NOMO-1 treated with dmso at 0.1 percent for 144 hours (cell line): ENCODE measurements at regions not wholly inside any gene's neighbourhood (a gene's known extent, or its start where the extent isn't known, plus 50 kb on each side); places are given as distances from the start of the nearest gene placed in this dataset.
"Not testable (repeated sequence)": the region's sequence is repeated elsewhere in the genome, so short reads cannot be mapped to it uniquely, and the experiment has no call there.

Source experiments
- DNase-seq: peaks from one replicate; lab custom pipeline; 2025; ENCODE audit not compliant: unreplicated experiment; lab: John Stamatoyannopoulos, UW

- no peak for DNase-seq
Observed at GRCh38 chr9:16267281-16268066, 603.0 kb downstream of the BNC2 start.

- no peak for DNase-seq
Observed at GRCh38 chr9:16268067-16268881, 602.2 kb downstream of the BNC2 start.

GRCh38 chr9:16271967-16272366 is 598.5 kb downstream of the BNC2 start:
- no peak for DNase-seq

GRCh38 chr9:16272776-16273175 is 597.7 kb downstream of the BNC2 start:
- DNase-seq, result no peak

GRCh38 chr9:16275795-16276624 is 594.5 kb downstream of the BNC2 start:
- no peak for DNase-seq

- no peak for DNase-seq
Observed at GRCh38 chr9:16276866-16277265, 593.6 kb downstream of the BNC2 start.

- no peak for DNase-seq
Observed at GRCh38 chr9:16277471-16277960, 593.0 kb downstream of the BNC2 start.

- DNase-seq, result no peak
Observed at GRCh38 chr9:16278326-16278999, 592.0 kb downstream of the BNC2 start.

- DNase-seq, result no peak
Observed at GRCh38 chr9:16281707-16282106, 588.8 kb downstream of the BNC2 start.

- DNase-seq, result no peak
Observed at GRCh38 chr9:16282216-16282615, 588.3 kb downstream of the BNC2 start.

- DNase-seq, result no peak
Observed at GRCh38 chr9:16282718-16283117, 587.8 kb downstream of the BNC2 start.

GRCh38 chr9:16286160-16286559 is 584.3 kb downstream of the BNC2 start:
- DNase-seq, result no peak

GRCh38 chr9:16289639-16290038 is 580.8 kb downstream of the BNC2 start:
- peak; percentile 5 for DNase-seq

GRCh38 chr9:16290169-16290568 is 580.3 kb downstream of the BNC2 start:
- DNase-seq, result no peak

- no peak for DNase-seq
Observed at GRCh38 chr9:16291921-16292320, 578.5 kb downstream of the BNC2 start.

GRCh38 chr9:16293610-16294009 is 576.9 kb downstream of the BNC2 start:
- DNase-seq, result no peak

- DNase-seq, result no peak
Observed at GRCh38 chr9:16294133-16294770, 576.2 kb downstream of the BNC2 start.

- DNase-seq, result not testable (repeated sequence)
Observed at GRCh38 chr9:16294940-16295339, 575.5 kb downstream of the BNC2 start.

GRCh38 chr9:16299368-16299767 is 571.1 kb downstream of the BNC2 start:
- DNase-seq, result not testable (repeated sequence)

GRCh38 chr9:16303506-16303905 is 567.0 kb downstream of the BNC2 start:
- DNase-seq, result no peak
